Stimulated activated CD4-positive, alpha-beta T cell treated with anti-CD3 and anti-CD28 coated beads, Interleukin-2, amount 100 ng/mL, for 48 hours (primary cell): ENCODE measurements at regions not wholly inside any gene's neighbourhood (a gene's known extent, or its start where the extent isn't known, plus 50 kb on each side); places are given as distances from the start of the nearest gene placed in this dataset.
"Not testable (repeated sequence)": the region's sequence is repeated elsewhere in the genome, so short reads cannot be mapped to it uniquely, and the experiment has no call there.

Source experiments
- DNase-seq, 2 donors: peaks; one replicate each; pipeline ENCODE4 v3.0.0-alpha.2; 2020

DNA sequence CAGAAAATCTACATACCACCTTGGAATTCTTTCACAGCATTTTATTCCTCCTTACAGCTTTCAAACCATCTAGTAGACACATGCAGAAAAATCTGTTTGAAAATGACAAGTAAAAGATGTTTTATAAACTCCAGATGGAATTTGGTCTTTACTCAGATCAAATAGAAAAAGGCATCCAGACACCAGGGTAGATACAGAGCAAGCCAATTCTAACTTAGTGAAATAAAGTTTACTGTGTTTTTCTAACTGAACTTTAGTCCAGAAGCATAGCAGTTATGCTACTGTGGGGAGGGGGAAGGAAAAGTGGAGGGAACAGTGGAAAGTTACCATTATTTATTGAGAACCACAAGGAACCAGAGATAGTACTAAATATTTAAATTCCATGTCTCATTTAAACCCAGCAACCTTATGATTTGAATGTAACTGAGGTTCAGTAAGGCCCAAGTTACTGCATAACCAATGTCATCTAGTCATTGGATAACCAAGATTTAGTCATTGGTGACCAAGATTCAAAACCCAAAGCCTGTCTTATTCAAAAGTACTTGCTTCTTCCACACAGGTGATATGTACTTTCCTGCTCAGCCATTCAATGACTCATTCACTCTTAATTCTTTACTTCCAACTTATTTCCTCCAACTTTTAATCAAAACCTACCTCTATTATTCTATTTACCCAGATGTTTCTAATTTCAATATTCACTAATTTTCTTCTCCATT lies 57.7 kb downstream of the RAD51AP2 start:
- DNase-seq: no peak

DNA sequence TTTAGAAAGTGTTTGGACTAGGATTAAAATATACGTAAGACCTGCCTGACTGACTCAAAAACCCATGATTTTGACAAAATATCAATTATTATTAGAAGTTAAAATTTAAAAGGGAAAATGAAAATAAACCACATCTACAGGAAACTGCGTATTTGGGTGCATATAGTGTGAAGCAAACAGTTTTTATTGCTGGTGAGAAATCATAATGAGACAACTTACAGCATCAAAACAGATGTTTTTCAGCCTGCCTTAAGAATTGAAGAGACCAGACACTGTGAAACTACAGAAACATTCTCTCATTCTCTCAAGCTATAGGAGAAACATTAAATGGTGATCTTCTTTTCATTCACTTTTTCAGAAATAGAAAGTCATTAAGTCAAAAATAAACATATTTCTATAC lies 62.9 kb downstream of the RAD51AP2 start:
- DNase-seq: no peak

DNA sequence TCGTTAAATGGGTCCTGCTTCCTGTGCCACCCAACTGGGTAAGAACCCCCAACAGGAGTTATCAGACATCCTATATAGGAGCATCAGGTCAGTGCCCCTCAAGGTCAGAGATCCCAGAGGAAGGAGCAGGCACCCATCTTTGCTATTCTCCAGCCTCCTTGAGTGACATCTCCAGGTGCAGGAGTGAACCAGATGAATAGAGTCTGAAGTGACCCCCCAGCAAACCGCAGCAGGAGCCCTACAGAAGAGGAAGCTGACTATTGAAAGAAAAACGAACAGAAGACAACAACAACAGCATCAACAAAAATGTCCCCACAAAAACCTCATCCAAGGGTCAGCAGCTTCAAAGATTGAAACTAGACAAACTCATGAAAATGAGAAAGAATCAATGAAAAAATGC lies 72.0 kb downstream of the RAD51AP2 start:
- not testable (repeated sequence) for DNase-seq

DNA sequence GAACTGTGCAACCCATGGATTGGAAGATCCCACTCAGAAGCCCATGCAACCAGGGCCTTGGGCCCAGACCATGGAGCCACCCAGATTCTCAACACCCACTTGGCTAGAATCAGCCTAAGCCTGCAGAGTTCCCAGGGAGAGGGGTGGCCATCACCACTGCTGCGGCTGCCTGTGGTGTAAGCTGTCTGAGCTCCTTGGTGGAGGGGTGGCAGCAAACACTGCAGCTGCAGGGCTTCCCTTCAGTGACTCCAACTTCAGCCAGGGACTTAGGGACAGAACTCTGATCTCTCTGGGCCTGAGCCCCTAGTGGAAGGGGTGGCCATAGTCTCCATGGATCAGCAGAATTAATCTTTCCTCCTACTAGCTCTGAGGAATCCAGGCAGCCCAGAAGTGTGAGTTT lies 72.5 kb downstream of the RAD51AP2 start:
- no peak for DNase-seq

DNA sequence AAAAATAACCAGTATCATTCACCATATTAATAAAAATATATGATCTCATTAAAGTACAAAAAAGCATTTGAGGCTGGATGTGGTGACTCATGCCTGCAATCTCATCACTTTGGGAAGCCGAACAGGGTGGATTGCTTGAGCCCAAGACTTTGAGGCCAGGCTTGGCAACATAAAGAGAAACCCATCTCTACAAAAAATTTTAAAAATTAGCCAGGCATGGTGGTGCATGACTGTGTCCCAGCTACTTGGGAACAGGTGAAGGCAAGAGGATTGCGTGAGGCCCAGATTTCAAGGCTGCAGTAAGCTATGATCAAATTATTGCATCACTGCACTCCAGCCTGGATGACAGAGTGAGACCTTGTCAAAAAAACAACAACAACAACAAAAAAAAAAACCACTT lies 75.9 kb downstream of the RAD51AP2 start:
- no peak for DNase-seq

DNA sequence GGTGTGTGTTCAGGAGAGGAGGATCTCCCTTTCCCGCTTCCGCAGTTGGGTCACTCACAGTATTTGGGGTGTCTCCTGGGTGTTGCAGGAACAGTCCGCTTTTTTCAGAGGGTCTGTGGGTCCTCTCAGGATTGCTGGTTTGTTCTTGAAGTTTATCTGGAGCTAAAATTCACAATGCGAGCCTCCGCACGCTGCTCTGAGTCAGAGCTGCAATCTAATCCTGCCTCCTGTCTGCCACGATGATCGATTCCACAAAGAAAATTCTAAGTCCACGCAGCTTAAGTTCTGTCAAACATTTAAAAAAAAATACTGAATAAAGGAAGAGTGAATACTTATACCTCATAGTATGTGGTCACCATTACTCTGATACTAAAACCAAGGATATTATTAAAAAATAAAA lies 76.5 kb downstream of the RAD51AP2 start:
- no peak for DNase-seq

DNA sequence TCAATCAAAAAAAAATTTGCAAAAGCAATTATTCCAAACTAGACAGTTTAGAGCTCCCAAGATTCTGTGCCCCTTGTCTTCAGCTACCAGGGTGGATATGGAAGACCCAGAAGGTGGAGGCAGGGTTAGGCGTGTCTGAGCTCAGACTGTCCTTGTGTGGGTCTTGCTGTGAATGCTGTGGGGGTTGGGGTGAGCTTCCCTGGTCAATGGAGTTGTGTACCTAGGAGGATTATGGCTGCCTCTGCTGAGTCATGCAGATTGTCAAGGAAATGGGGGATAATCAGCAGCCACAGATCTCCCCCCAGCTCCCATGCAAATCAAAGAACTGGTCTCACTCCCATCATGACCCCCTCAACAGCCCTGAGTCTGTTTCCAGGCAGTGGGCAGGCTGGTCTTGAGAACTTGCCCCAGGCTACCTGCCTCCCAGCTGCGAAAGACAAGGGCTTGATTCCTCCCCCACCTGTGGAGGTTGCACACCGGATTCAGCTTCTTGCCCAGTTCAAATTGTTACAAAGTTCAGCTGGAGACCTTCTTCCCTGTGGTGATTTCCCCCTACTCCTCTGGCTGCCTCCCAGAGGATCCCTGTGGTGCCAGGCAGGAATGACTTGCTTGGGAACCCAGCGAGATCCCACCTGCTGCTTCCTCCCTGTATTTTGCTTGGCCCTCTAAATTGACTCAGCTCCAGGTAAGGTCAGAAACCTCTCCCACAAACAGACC lies 77.0 kb downstream of the RAD51AP2 start:
- DNase-seq: no peak

DNA sequence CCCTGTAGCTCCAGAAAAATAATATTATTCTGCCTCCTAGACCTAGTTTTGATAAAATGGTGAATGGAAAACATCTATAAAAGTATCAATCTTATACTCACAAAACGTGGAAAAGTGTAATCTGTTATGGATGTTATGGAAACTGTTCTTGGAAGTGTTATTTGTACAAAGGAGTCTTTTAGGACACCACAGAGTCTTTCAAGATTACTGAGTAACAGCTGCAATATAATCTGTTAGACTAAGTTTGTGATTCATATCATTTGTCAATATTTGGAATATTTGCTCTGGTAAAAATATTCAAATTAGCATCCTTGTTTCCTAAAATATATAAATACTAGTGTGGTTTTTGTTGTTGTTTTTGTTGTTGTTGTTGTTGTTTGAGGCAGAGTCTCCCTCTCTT lies 87.9 kb downstream of the RAD51AP2 start:
- DNase-seq: no peak

DNA sequence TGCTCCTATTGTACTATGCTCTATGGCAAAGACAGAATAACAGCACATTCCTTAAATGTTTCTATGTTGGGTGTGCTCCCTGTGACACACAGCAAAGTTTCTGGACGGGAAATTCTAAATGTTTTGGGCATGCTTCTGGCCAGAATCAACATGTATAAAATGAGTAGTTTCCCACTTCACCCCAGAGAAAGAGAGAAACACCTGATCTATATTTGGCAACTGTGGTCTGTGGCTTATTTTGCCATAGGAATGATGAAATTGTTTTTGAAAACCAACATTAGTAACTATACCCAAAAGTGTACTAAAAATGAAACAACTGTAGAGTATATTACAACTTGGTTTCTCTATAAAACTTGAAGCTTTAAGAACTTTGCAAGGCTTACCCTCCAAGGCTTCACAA lies 89.1 kb downstream of the RAD51AP2 start:
- DNase-seq: no peak

DNA sequence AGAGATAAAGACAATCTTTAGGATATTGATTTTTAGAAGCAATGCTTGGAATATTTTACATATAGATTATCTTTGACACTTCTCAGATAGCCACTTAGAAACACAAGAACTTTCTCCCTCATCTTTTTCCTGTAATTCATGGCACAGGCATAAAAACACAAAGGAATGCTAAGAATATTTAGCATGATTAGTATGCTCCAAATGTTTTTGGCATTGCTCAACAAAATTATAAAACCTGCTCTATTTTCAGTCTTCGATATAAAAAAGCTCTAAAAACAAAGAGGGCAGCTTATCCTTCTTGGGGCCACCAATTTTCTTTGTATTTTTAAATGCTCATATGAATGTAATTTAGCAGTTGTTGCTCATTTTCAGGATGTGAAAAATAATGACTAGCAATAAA lies 90.8 kb downstream of the RAD51AP2 start:
- no peak for DNase-seq

DNA sequence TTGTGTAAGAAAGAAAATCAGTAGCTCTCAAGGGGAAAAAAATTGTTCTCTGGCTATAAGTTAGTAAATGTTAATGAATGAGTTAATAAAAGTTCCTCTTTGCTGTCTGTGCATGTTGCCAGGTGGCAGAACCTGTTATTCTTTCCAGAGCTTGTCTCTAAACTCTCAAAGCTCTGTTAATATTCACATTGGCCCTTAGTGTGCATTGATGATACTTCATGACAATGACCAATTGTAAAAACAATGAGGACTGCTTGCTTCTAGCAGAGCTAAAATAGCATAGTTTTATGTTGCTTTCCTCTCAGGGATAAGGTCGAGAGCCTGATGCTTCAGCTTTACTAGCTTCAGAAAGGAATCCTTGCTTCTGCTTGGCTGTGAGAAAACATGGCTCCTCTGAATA lies 91.5 kb downstream of the RAD51AP2 start:
- no peak for DNase-seq

DNA sequence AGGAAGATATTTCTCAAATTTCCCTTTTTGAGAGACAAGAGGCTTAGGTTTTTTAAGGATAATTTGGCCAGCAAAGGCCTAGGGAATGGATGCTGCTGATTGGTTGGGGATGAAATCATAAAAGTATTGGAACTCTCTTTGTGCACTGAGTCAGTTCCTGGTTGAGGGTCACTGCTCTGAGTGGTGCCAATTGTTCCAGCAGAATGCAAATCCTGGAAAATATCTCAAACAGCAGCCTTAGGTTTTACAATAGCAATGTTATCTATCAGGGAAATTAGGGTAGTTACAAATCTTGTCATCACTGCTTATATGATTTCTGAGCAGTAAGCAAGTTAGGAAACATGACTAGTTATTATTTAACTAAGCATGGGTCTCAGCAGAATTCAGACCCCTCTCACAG lies 96.2 kb downstream of the RAD51AP2 start:
- no peak for DNase-seq

DNA sequence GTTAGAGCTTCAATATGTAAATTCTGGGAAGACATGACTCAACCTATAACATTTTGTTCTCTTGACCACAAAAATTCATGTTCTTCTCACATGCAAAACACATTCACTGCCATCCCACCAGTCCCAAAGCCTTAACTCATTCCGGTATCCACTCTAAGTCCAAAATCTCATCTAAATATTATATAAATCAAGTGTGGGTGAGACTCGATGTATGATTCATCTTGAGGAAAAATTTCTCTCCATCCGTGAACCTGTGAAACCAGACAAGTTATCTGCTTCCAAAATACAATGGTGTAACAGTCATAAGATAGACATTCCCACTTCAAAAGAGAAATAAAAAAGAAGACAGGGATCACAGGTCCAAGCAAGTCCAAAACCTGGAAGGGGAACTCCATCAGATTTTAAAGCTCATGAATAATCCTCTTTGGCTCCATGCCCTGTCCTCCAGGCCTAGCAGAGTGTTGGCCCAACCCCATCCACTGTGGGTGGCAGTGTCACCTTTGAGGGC lies 101.3 kb downstream of the RAD51AP2 start:
- no peak for DNase-seq

DNA sequence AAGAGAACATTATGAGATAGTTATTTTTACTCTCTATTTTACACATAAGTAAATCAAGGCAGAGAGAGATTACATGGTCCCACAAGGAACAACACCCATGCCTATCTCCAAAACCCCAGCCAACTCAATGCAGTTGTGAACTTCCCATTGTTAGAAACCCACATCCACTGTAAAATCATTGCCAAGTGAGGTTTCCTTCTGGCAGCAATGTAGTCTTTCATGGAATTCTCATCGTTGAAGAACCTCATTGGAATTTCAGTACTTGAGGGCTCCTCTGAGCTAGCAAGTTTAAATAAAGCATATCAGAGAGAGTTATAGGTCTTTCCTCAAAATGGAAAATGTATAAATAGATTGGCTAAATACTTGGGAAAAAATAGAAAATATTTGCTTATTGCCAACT lies 105.2 kb downstream of the RAD51AP2 start:
- no peak for DNase-seq

DNA sequence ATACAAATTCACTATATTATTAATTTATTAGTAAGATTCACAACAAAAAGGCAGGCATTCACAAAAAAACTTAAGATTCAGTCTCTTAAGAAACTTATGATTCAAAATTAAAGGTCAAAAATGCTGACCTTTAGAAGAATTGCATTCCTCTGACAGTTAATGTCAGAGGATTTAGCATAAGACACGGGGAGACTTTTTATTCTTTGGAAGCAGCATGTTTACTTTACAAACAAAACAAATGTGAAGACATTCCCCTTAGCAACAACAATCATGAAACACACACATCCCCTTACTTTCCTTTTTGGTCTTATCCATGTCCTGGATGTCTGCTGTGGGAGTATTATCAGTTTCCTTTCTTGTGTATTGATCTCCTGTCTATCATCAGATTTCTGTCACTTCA lies 117.1 kb downstream of the RAD51AP2 start:
- no peak for DNase-seq

DNA sequence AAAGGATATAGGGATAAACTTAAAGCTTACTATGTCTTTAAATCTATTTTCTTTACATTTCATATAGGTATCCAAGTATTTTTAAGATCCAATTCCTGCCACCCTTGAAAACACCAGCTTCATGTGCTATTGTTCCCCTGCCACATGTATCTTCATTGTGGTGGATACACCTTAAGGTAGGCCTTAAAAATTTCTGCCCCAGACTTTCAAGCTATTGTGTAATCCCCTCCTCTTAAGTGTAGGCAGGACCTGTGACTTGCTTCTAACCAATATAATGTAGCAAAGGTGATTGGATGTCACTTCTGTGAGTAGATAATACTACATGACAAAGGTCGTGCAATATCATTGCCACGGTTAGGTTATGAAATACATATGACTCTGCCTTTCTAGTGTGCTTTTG lies 119.5 kb downstream of the RAD51AP2 start:
- no peak for DNase-seq

DNA sequence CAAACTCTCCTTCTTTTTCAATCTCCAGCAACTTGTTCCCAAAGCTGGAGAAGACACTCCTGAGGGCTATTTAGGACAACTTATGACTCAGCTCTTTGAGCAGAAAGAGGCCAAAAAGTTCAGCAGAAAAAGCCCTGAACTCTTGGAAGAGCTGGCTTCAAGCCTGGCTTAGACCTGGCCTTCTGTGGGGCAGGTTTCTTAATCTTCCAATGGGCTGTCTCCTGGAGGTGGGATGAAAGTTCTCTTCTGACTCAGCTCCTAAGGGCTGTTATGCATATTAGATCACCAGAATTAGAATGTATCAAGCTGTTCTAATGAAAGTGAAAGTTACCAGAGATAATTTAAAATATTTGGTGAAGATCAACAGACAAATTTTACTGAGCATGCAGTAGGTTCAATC lies 129.4 kb downstream of the RAD51AP2 start:
- no peak for DNase-seq

DNA sequence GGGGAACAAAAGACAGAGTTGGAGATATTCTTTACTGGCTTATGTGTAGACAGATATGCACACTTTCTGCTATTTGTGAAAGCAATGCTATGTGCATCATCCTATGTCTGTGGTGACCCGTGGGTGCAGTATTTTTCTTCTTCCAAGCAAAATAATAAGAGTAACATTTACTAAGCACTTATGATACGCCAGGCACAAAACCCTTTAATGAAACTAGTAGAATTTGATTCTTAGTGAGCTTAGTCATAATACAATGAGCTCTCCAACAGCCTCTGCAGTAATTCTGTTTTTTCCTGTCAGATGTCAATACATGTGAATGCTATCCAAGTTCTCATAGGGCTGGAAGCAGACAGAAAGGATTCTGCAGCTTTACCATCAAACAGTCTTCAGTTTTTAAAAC lies 130.6 kb downstream of the RAD51AP2 start:
- DNase-seq: no peak

DNA sequence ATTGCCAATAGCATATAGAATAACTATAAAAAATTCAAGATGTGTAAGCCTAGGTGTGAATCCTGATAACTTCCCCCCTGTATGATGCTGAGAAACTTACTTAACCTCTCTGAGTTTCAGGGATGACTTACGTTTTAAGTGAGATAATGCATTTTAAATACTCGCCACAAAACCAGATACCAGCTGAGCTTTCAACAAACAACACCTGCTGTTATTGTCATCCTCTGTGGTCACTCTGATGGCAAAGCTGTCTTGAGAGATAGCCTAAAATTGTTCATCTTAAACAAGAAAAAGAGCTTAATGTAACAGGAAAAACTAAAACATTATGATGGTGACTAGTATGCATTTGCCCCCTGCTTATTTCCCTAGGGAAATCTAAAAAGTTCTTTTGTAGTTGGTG lies 131.5 kb downstream of the RAD51AP2 start:
- no peak for DNase-seq

DNA sequence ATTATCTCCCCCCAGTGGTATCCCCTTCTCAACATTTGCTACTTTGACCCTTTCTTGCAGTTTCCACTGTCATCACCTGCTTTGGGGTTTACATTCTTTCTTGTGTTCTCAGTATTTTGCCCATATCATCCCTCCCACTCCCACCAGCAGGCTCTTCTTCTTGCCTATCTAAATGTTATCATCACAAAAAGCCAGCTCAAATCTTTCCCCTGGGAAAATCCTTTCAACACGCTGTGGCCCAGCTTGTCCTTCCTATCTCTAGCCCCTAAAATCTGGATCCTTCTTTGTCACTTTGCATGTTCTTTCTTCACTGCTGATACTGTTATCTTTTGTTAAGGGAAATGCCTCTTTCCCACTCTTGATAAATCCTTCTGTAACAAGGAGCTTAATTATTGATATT lies 138.2 kb downstream of the RAD51AP2 start:
- DNase-seq: no peak

DNA sequence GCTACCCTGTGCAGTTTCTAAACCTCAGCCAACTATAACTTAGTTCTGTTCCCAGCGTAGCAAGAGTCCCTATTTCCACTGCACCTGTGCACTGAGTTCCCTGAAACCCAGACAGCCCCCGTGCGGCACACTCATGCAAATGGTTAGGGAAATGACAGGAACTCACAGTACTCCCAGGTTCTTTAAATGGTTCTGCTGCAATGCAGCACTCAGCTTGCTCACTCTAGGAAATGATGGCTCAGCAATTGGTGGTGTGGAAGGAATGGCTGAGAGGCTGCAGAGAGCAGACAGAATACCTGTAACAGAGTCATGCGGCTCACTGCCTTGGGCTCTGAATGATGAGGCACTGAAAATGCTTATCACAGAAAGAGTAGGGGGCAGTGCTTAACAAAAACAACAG lies 143.0 kb downstream of the RAD51AP2 start:
- DNase-seq: no peak

DNA sequence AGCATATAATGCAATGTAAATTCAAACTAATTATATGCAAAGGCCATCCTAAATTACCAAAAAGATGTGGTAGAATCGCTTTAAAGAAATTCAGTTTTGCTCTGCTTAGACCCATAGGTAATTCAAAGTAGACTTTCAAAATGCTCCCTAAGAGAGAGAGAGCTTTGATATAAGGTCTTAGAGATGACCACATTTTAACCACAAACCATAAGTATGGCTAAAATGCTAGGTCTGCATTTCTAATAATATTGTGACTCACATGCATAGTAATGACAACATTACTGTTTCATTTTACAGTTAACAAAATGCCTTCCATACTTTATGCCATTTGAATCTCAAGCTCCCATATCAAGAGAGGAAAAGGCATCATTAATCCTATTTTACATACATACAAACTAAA lies 144.5 kb downstream of the RAD51AP2 start:
- DNase-seq: no peak

DNA sequence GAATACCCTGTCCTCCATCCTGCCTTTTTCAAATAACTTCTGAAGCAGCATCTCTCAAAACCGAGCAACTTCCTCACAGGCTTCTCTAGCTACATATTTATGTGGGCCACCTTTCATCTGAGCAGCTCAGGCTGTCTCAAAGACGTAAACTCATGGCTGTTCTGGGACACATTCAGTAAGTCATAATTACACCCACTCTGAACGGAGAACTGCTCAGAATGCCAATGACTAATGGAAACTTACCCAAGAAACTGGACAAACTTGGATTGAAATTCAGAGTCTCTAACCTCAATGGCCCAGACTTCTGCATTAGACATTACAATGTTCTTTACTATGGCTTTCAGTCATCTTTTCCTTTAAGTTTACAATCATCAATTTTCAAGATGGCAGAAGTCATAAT lies 145.2 kb downstream of the RAD51AP2 start:
- no peak for DNase-seq

DNA sequence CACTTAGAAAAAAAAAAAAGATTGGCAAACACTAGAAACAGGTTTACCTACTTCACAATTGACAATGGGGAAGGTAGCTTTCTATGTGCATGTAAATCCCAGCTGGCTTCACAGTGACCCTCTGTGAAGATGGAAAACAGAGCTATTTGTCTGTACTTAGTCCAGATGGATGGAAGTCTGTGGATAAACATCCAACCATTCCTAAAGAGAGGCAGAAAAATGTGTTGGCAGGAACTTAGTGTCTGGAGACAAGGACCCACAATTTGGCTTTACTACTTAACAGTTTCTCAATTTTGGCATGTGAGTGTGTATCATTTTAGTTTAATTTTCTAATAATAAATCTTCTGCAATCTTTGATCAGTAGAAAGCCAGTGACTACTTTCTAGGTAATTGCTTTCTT lies 154.4 kb downstream of the RAD51AP2 start:
- DNase-seq: no peak

DNA sequence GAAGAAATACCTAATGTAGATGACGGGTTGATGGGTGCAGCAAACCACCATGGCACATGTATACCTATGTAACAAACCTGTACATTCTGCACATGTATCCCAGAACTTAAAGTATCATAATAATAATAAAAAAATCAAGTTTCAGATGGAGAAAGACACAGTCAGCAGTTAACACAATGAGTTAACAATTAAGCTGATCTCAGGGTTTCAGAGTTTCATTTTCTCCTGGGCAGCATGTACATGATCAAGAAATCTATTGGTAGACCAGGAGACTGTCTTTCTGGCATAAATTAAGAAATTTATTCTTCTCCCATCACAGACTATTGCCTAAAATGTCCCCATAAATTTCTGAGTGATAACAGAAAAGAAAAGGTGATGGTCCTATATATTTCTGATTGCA lies 155.3 kb downstream of the RAD51AP2 start:
- DNase-seq: no peak
